ENCODE measurements at regions not wholly inside any gene's neighbourhood (a gene's known extent, or its start where the extent isn't known, plus 50 kb on each side); places are given as distances from the start of the nearest gene placed in this dataset.

GRCh38 chrX:23548164-23548563 lies 119.1 kb upstream of the PRDX4 start:
- no peak for DNase-seq

DNA sequence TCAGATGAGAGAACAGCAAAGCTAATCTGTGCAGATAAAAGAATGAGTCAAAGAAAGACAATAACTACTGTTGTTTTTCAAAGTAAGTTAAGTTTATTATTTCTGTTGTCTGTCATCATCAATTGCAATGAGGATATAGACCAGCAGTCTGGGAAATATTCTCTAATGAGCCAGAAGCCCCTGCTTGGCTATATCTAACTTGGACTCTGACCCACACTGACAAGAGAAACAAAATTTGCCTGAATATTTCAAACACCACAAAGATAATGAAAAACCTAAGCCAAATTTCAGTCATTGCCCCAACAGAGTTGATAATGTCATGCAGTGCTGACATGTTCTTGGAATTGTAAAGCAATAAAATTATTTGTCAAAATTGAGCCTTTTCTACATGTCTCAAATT lies 115.0 kb upstream of the PRDX4 start:
- DNase-seq, result no peak

- DNase-seq, result no peak
These were observed 113.0 kb upstream of the PRDX4 start for GRCh38 chrX:23554304-23554703.

GRCh38 chrX:23557070-23557469 lies 110.2 kb upstream of the PRDX4 start:
- no peak for DNase-seq

- DNase-seq, result no peak
These were observed 107.3 kb upstream of the PRDX4 start for GRCh38 chrX:23559975-23560374.

- no peak for DNase-seq
These were observed 96.5 kb upstream of the PRDX4 start for GRCh38 chrX:23570674-23571343.

- no peak for DNase-seq
These were observed 92.0 kb upstream of the PRDX4 start for GRCh38 chrX:23575281-23575680.

GRCh38 chrX:23578079-23578478 lies 89.2 kb upstream of the PRDX4 start:
- DNase-seq, result no peak

DNA sequence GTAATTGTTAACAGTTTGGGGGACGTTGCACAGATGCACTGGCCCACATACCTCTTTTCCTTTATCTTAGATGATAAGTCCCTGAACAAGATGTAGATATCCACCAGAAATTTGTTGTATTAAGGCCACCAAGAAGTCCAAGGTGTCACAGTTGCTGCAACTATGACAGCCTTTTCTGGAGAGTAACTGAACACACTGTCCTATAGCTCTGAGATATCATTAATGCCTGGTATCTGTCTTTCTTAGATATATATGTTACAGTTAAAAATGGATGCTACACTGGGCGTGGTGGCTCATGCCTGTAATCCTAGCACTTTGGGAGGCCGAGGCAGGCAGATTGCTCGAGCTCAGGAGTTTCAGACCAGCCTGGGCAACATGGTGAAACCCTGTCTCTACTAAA lies 77.8 kb upstream of the PRDX4 start:
- DNase-seq, result no peak

- no peak for DNase-seq
These were observed 74.6 kb upstream of the PRDX4 start for GRCh38 chrX:23592741-23593140.

DNA sequence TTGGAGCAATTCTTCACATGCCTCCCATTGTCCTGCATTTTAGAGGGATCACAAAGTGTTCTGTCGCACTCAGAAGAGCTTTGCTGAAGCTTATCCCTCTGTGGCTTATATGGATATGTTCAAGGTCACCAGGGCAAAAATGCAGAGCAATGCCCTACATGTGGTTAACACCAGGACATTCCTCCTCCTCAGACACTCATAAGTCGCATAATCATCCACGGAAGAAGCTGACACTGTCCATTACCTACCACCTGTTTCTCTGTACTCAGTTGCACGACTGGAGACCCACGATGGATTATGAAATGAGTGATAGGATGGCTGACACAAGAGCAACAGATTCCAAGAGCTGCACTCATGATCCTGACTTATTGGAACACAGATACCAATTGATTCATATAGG lies 68.7 kb upstream of the PRDX4 start:
- no peak for DNase-seq

- no peak for DNase-seq
These were observed 63.8 kb upstream of the PRDX4 start for GRCh38 chrX:23603501-23603900.

DNA sequence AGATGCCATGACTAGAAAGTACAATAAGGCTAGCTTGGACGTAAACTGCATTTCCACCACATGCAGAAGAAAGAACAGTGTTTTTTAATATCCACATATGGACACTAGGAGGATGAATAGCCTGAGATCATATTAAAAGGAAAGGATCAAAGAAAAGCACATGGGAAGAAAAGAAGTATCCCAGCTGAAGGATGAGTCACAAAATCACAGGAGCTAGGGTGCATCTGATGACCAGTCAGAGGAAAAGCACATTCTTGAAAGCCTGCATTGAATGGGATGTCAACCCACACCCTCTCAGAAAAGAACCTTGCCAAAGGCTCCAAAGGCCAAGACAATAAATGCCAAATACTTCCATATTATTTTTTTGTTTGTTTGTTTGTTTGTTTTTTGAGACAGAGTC lies 56.8 kb upstream of the PRDX4 start:
- no peak for DNase-seq

GRCh38 chrX:23612846-23613245 lies 54.4 kb upstream of the PRDX4 start:
- DNase-seq, result no peak

DNA sequence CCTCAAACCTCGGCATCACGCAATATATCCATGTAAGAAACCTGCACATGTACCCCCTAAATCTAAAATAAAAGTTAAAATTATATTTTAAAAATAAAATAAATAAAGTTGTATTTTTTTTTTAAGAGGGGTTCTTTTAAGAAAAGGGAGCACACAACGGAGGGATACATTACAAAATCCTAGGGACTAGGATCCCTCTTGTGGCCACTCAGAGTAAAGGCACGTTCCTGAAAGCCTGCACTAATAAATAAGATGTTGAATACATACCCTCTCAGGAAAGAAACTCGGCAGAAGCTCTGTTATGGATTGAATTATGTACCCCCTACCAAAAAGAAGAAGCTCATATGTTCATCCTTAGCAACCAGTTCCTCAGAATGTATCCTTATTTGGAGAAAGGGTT lies 50.9 kb upstream of the PRDX4 start:
- no peak for DNase-seq
